ENCODE measurements at regions not wholly inside any gene's neighbourhood (a gene's known extent, or its start where the extent isn't known, plus 50 kb on each side); places are given as distances from the start of the nearest gene placed in this dataset.

GRCh38 chr2:150225030-150225429, 262.4 kb downstream of the RND3 start:
- TF ChIP-seq CTCF (IDR thresholded peaks at IDR 0.05): no peak
- TF ChIP-seq POLR2A (IDR thresholded peaks at IDR 0.05): no peak
